ENCODE measurements at regions not wholly inside any gene's neighbourhood (a gene's known extent, or its start where the extent isn't known, plus 50 kb on each side); places are given as distances from the start of the nearest gene placed in this dataset.

GRCh38 chr21:15614766-15615165, 115.0 kb upstream of the USP25 start:
- TF ChIP-seq, protein P1, sequence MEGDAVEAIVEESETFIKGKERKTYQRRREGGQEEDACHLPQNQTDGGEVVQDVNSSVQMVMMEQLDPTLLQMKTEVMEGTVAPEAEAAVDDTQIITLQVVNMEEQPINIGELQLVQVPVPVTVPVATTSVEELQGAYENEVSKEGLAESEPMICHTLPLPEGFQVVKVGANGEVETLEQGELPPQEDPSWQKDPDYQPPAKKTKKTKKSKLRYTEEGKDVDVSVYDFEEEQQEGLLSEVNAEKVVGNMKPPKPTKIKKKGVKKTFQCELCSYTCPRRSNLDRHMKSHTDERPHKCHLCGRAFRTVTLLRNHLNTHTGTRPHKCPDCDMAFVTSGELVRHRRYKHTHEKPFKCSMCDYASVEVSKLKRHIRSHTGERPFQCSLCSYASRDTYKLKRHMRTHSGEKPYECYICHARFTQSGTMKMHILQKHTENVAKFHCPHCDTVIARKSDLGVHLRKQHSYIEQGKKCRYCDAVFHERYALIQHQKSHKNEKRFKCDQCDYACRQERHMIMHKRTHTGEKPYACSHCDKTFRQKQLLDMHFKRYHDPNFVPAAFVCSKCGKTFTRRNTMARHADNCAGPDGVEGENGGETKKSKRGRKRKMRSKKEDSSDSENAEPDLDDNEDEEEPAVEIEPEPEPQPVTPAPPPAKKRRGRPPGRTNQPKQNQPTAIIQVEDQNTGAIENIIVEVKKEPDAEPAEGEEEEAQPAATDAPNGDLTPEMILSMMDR (IDR thresholded peaks at IDR 0.05), result no peak
- TF ChIP-seq POLR2A (IDR thresholded peaks at IDR 0.05), result no peak
